HCT116 (cell line): ENCODE measurements at regions not wholly inside any gene's neighbourhood (a gene's known extent, or its start where the extent isn't known, plus 50 kb on each side); places are given as distances from the start of the nearest gene placed in this dataset.

Experiments used
- ATAC-seq: fragments of 200-7000 bp; cut with Tn5 transposase; 2 replicates; pipeline ENCODE4 v1.9.1; 2020; ENCODE audit warnings: mild to moderate bottlenecking, moderate library complexity
- BruUV-seq: library from RNA; stranded (reverse); fragments of 400-500 nt; replicated peaks from 2 replicates; lab custom pipeline; 2021; lab: Mats Ljungman, UMichigan
- CTCF ChIA-PET: fragments of 300-600 bp; sonication (Branson Sonifier 250); formaldehyde crosslinking; loops from one replicate; lab custom pipeline; 2021; ENCODE audit warnings: antibody characterized with exemption; lab: Charles Lee
- POLR2A ChIA-PET: fragments of 300-600, 350-600 bp; sonication (Branson Sonifier 250); formaldehyde crosslinking; loops from one replicate; lab custom pipeline; 2021; ENCODE audit warnings: antibody characterized with exemption; lab: Charles Lee
- RAD21 ChIA-PET, 2 experiments: fragments of 300-600 bp; sonication (Branson Sonifier 250); formaldehyde crosslinking; loops; one replicate each; lab custom pipeline; 2023; ENCODE audit warnings: low total read pairs in 2 of 2; ENCODE audit not compliant: uncharacterized antibody in 2 of 2, unreplicated experiment in 2 of 2, low non-redundant PET in 1 of 2; lab: Charles Lee
- DNase-seq: peaks from one replicate; pipeline ENCODE4 v3.0.0-alpha.2; 2010; ENCODE audit warnings: low read depth, low spot score
- H2AFZ ChIP-seq: fragments of 200-600 bp; shearing (Covaris generic), sonication (generic); 2 replicates; pipeline ENCODE4 v1.6.1; 2017; ENCODE audit warnings: low read depth, mixed run types, mixed read lengths, antibody characterized with exemption, low read length; ENCODE audit not compliant: poor library complexity, severe bottlenecking
- H3K27ac ChIP-seq: 2 replicates; pipeline ENCODE4 v1.5.1; 2012; ENCODE audit warnings: low read depth, low read length
- H3K27me3 ChIP-seq: fragments of 200-600 bp; sonication (generic); 2 replicates; pipeline ENCODE4 v1.6.1; 2016; ENCODE audit warnings: mixed run types, low read length, mixed read lengths; ENCODE audit not compliant: insufficient read depth
- H3K36me3 ChIP-seq, 2 experiments: fragments of 200-500 bp in 1 of 2; fragments of 200-600 bp in 1 of 2; sonication (Bioruptor generic) in 1 of 2; sonication (generic) in 1 of 2; 2 replicates each; pipeline versions ENCODE4 v1.5.1 to v1.6.1; 2014 to 2016; ENCODE audit warnings: low read length in 2 of 2, inconsistent platforms in 1 of 2, mixed read lengths in 1 of 2, mixed run types in 1 of 2; ENCODE audit not compliant: insufficient read depth in 2 of 2, control insufficient read depth in 1 of 2
- H3K4me1 ChIP-seq, 2 experiments: fragments of 200-600 bp in 1 of 2; sonication (generic) in 1 of 2; 2 replicates each; pipeline versions ENCODE4 v1.5.1 to v1.6.1; 2012 to 2017; ENCODE audit warnings: low read length in 2 of 2, inconsistent platforms in 1 of 2, mild to moderate bottlenecking in 1 of 2, mixed read lengths in 1 of 2, mixed run types in 1 of 2, moderate library complexity in 1 of 2; ENCODE audit not compliant: insufficient read depth in 2 of 2, control insufficient read depth in 1 of 2
- H3K4me2 ChIP-seq: fragments of 200-600 bp; sonication (generic); 2 replicates; pipeline ENCODE4 v1.6.1; 2017; ENCODE audit warnings: mixed run types, low read length, mixed read lengths
- H3K4me3 ChIP-seq, 2 experiments: fragments of 200-600 bp in 1 of 2; sonication (generic) in 1 of 2; replicated peaks in 1 of 2; 2 replicates each; pipeline ENCODE4 v1.5.1; 2011 to 2016; ENCODE audit warnings: low read length in 2 of 2, control low read depth in 1 of 2, low read depth in 1 of 2, mild to moderate bottlenecking in 1 of 2, mixed read lengths in 1 of 2, mixed run types in 1 of 2
- H3K79me2 ChIP-seq: fragments of 200-600 bp; sonication (generic); 2 replicates; pipeline ENCODE4 v1.6.1; 2017; ENCODE audit warnings: mild to moderate bottlenecking, mixed run types, low read length, moderate library complexity, mixed read lengths; ENCODE audit not compliant: insufficient read depth
- H3K9ac ChIP-seq: fragments of 200-600 bp; sonication (generic); 2 replicates; pipeline ENCODE4 v1.6.1; 2016; ENCODE audit warnings: low read length, mixed read lengths
- H3K9me2 ChIP-seq: fragments of 200-600 bp; sonication (generic), shearing (Covaris generic); 2 replicates; pipeline ENCODE4 v1.6.1; 2017; ENCODE audit warnings: mixed run types, mild to moderate bottlenecking, moderate library complexity; ENCODE audit not compliant: insufficient read depth
- H3K9me3 ChIP-seq, 2 experiments: fragments of 200-500 bp in 1 of 2; fragments of 200-600 bp in 1 of 2; sonication (Bioruptor generic) in 1 of 2; sonication (generic) in 1 of 2; 2 replicates each; pipeline ENCODE4 v1.6.1; 2014 to 2017; ENCODE audit warnings: low read length in 2 of 2, mixed read lengths in 2 of 2, inconsistent platforms in 1 of 2, low read depth in 1 of 2, mild to moderate bottlenecking in 1 of 2, mixed run types in 1 of 2, moderate library complexity in 1 of 2; ENCODE audit not compliant: control insufficient read depth in 1 of 2, insufficient read depth in 1 of 2
- H4K20me1 ChIP-seq: fragments of 200-600 bp; sonication (generic), shearing (Covaris generic); 2 replicates; pipeline ENCODE4 v1.6.1; 2017; ENCODE audit warnings: mixed run types, mild to moderate bottlenecking, moderate library complexity; ENCODE audit not compliant: insufficient read depth
- ATF3 ChIP-seq: IDR thresholded peaks from 2 replicates; pipeline ENCODE4 v1.6.1; 2012
- CBX3 ChIP-seq: IDR thresholded peaks from 2 replicates; pipeline ENCODE4 v1.6.1; 2012; ENCODE audit warnings: low read depth
- CEBPB ChIP-seq: IDR thresholded peaks from 2 replicates; pipeline ENCODE4 v1.6.1; 2012; ENCODE audit warnings: low read depth
- EGR1 ChIP-seq: IDR thresholded peaks from 2 replicates; pipeline ENCODE4 v1.6.1; 2012; ENCODE audit warnings: low read depth
- ELF1 ChIP-seq: IDR thresholded peaks from 2 replicates; pipeline ENCODE4 v1.6.1; 2012; ENCODE audit warnings: low read depth, borderline replicate concordance
- FOSL1 ChIP-seq: IDR thresholded peaks from 2 replicates; pipeline ENCODE4 v1.6.1; 2012; ENCODE audit warnings: low read depth
- JUND ChIP-seq: IDR thresholded peaks from 2 replicates; pipeline ENCODE4 v1.6.1; 2012
- RAD21 ChIP-seq: IDR thresholded peaks from 2 replicates; pipeline ENCODE4 v1.6.1; 2012; ENCODE audit warnings: low read depth, mild to moderate bottlenecking
- REST ChIP-seq: IDR thresholded peaks from 2 replicates; pipeline ENCODE4 v1.6.1; 2012; ENCODE audit warnings: low read depth
- SIN3A ChIP-seq: IDR thresholded peaks from 2 replicates; pipeline ENCODE4 v1.6.1; 2012; ENCODE audit warnings: low read depth
- SP1 ChIP-seq: IDR thresholded peaks from 2 replicates; pipeline ENCODE4 v1.6.1; 2012; ENCODE audit warnings: low read depth
- TCF7L2 ChIP-seq: IDR thresholded peaks from 2 replicates; pipeline ENCODE4 v1.7.0; 2011; ENCODE audit warnings: borderline replicate concordance, inconsistent platforms; ENCODE audit not compliant: insufficient read depth, insufficient read length; ENCODE audit errors: extremely low read depth
- ZBTB33 ChIP-seq: IDR thresholded peaks from 2 replicates; pipeline ENCODE4 v1.6.1; 2011; ENCODE audit warnings: mild to moderate bottlenecking, low read length, moderate library complexity; ENCODE audit not compliant: insufficient replicate concordance; ENCODE audit errors: extremely low read depth
- ZFX ChIP-seq: fragments of 450-650 bp; IDR thresholded peaks from 2 replicates; pipeline ENCODE4 v1.6.1; 2017
- intact Hi-C: fragments of 100-400 bp; cut with micrococcal nuclease; formaldehyde crosslinking; loops from 2 replicates; pipeline ENCODE4 v1.10.0; 2022
- TF ChIP-seq, protein P1 (sequence below), 3 experiments: fragments of 200-600 bp in 1 of 3; sonication (generic) in 1 of 3; IDR thresholded peaks in 2 of 3; conservative IDR thresholded peaks in 1 of 3; 2 replicates each; pipeline ENCODE4 v1.5.1; 2012 to 2017; ENCODE audit warnings: low read depth in 2 of 3, low read length in 2 of 3, antibody characterized with exemption in 1 of 3, borderline replicate concordance in 1 of 3, control low read depth in 1 of 3, mild to moderate bottlenecking in 1 of 3, mixed read lengths in 1 of 3, mixed run types in 1 of 3, moderate library complexity in 1 of 3; ENCODE audit not compliant: insufficient read depth in 1 of 3
- TF ChIP-seq, protein P2 (sequence below): IDR thresholded peaks from 2 replicates; pipeline ENCODE4 v1.6.1; 2012

GRCh38 chr10:31723106-31723750 is 205.4 kb downstream of the ARHGAP12 start:
- ChIA-PET CTCF (no interaction called here), POLR2A (no interaction called here)
- no peak for ATAC-seq

More at GRCh38 chr10:31723106-31723750, 205.4 kb downstream of the ARHGAP12 start:
- no peak overlapping the region for H3K27ac ChIP-seq
- H3K4me3 ChIP-seq: no peak overlapping the region
- H3K9ac ChIP-seq: no peak overlapping the region
- H3K79me2 ChIP-seq: no peaks in the 10 kb centered on the region
- no peak overlapping the region for H3K4me2 ChIP-seq
- DNase-seq: no peak
- no peaks in the 10 kb centered on the region for H4K20me1 ChIP-seq
- no peak overlapping the region for H2AFZ ChIP-seq
- H3K4me1 ChIP-seq: no peaks in the 10 kb centered on the region
- H3K27me3 ChIP-seq: no peaks in the 10 kb centered on the region
- H3K36me3 ChIP-seq: no peaks in the 10 kb centered on the region
- intact Hi-C loops: no loop called here
- H3K9me2 ChIP-seq: no peaks in the 10 kb centered on the region
- BruUV-seq: no TSS peak
- H3K9me3 ChIP-seq: no peaks in the 10 kb centered on the region
- TF ChIP-seq RAD21: no peak
- no peak for TF ChIP-seq SIN3A
- no peak for TF ChIP-seq ZFX
- no peak for TF ChIP-seq JUND
- TF ChIP-seq ZBTB33: no peak
- no peak for TF ChIP-seq CBX3
- no peak for TF ChIP-seq CEBPB
- TF ChIP-seq, protein P1, sequence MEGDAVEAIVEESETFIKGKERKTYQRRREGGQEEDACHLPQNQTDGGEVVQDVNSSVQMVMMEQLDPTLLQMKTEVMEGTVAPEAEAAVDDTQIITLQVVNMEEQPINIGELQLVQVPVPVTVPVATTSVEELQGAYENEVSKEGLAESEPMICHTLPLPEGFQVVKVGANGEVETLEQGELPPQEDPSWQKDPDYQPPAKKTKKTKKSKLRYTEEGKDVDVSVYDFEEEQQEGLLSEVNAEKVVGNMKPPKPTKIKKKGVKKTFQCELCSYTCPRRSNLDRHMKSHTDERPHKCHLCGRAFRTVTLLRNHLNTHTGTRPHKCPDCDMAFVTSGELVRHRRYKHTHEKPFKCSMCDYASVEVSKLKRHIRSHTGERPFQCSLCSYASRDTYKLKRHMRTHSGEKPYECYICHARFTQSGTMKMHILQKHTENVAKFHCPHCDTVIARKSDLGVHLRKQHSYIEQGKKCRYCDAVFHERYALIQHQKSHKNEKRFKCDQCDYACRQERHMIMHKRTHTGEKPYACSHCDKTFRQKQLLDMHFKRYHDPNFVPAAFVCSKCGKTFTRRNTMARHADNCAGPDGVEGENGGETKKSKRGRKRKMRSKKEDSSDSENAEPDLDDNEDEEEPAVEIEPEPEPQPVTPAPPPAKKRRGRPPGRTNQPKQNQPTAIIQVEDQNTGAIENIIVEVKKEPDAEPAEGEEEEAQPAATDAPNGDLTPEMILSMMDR (IDR thresholded peaks at IDR 0.05 in 2 of 3, conservative IDR thresholded peaks at IDR 0.05 in 1 of 3; ENCODE audit: borderline replicate concordance in 1 of 3, insufficient read depth in 1 of 3, low read depth in 2 of 3, low read length in 2 of 3): no peak
- TF ChIP-seq TCF7L2: no peak
- TF ChIP-seq, protein P2, sequence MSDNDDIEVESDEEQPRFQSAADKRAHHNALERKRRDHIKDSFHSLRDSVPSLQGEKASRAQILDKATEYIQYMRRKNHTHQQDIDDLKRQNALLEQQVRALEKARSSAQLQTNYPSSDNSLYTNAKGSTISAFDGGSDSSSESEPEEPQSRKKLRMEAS: no peak
- no peak for TF ChIP-seq FOSL1
- no peak for TF ChIP-seq SP1
- no peak for TF ChIP-seq ATF3
- no peak for TF ChIP-seq EGR1
- no peak for TF ChIP-seq REST
- no peak for TF ChIP-seq ELF1
- RAD21 ChIA-PET: no interaction called here
